GM12872 (cell line): ENCODE measurements at regions not wholly inside any gene's neighbourhood (a gene's known extent, or its start where the extent isn't known, plus 50 kb on each side); places are given as distances from the start of the nearest gene placed in this dataset.
A peak's percentile ranks its signal among the peaks of the same experiment; 100 is the strongest.

Experiments used
- TF ChIP-seq, protein P1 (sequence below): IDR thresholded peaks from 3 replicates; pipeline ENCODE4 v1.5.1; 2011; ENCODE audit warnings: low read depth, mild to moderate bottlenecking, low read length, moderate library complexity; ENCODE audit not compliant: insufficient read depth

DNA sequence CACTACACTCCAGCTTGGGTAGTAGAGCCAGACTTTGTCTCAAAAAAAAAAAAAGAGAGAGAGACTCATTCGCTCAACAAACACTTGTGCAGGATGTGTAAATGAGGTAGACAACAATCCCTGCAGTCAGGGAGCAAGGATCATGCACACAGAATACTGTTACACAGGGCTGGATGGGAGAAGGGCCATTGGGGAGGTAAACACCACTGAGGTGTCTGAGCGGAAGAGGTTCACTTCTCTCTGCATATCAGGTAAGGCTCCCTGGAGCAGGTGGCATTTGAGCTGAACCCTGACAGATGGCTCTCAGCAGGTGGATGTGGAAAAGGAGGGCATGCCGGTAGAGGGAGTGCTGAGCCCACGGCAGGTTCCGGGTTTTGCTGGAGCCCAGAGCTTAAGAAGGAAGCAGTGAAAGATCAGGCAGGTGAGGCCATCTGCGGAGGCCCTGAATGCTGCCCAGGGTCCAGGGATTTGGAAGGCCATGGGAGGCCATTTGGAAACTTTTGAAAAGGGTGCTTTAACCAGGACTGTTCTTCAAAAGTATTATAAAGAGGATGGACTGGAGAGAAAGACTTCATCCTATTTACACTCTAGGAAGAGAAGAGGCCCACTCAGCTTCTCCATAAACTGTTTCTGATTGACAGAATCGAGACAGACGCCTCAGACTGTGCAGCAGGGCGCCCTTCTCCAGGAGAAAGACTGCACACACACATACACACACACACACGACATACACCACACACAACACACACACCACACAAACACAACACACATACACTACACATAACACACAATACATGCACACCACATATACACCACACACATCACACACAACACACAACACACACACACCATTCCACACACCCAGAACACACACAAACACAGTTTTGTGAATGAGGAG lies 199.4 kb downstream of the USP12 start:
- TF ChIP-seq, protein P1, sequence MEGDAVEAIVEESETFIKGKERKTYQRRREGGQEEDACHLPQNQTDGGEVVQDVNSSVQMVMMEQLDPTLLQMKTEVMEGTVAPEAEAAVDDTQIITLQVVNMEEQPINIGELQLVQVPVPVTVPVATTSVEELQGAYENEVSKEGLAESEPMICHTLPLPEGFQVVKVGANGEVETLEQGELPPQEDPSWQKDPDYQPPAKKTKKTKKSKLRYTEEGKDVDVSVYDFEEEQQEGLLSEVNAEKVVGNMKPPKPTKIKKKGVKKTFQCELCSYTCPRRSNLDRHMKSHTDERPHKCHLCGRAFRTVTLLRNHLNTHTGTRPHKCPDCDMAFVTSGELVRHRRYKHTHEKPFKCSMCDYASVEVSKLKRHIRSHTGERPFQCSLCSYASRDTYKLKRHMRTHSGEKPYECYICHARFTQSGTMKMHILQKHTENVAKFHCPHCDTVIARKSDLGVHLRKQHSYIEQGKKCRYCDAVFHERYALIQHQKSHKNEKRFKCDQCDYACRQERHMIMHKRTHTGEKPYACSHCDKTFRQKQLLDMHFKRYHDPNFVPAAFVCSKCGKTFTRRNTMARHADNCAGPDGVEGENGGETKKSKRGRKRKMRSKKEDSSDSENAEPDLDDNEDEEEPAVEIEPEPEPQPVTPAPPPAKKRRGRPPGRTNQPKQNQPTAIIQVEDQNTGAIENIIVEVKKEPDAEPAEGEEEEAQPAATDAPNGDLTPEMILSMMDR, result peak; percentile 59

DNA sequence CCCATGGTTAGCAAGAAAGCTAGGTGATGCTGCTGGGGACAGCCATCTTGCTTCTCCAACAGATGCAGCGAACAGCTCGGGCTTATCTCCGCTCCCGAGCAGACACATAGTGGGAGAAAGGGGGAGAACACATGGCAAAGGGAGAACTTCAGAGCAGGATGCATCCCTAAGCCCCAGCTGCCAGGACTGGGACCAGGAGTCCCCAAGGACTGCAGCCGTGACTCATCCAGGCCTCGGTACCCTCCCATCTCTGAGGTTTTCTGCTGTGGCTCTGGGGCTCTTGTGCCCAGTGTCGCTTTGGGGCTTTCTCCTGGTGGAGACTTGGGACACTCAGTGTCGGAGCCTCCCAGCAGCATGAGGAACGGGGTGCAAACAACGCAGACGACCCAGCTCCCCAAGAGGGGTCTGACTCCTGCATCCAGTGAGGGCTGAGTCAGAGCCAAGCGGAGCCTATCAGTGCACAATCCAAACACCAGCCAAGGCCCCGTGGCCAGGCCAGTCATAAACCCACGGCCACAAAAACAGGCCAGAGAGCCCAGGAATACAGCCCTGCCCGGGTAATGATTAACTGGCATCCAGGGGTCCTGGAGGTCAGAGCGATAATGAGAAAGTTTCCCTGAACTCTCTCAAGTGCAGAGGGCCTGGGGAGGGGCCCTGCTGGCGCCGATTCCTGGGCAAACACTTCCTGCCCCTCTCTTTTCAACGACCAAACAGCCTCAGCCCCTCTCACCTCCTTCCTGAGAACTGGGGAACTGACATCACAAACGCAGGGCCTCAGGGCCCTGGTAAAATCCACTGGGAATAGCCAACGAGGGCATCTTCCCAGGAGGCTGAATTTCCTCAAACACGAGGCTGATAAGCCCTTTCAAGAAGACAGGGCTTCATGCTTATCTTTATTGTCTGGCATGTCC lies 202.9 kb downstream of the USP12 start:
- TF ChIP-seq, protein P1, result no peak

DNA sequence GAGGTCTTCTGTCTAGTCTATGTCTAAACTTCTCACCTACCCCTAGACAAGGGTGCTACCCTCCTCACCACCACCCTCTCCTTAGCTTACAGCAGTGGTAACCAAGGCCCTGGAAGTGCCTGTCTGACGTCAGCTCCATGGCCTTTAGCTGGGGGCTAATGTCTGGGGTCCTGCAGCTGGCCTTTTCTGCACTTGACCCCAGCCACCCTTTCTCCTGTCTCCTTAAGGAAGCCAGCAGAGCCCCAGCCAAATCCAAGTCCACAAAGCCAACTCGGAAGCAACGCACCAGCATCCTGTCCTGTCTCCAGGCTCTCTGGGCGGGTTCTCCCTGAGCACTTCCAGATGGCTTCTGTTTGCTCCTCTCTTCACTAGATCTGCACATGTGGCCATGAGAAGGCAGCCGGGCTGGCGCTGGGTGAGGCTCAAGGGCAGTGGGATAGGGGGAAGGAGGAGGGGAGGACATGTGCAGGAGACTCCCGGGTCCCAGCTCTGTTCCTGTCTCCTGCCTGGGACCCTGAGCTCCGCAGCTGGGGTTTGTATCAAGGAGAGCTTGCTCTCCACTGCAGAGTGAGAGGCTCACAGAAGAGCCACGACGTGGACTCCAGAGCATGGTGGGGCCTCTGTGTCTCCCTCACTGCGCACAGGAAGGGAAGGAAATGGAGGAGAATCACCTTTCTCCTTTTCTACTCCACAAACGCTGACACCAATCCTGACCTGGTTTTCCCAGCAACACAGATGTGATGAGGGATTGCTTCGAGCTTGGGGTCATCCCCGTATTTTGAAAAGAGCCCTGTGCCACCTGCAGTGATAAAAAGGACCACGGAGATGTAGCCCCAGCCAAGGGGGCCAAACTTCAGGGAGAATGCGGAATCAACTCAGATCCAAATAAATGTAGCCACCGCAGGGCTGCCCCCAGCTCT lies 204.2 kb downstream of the USP12 start:
- TF ChIP-seq, protein P1, result no peak

DNA sequence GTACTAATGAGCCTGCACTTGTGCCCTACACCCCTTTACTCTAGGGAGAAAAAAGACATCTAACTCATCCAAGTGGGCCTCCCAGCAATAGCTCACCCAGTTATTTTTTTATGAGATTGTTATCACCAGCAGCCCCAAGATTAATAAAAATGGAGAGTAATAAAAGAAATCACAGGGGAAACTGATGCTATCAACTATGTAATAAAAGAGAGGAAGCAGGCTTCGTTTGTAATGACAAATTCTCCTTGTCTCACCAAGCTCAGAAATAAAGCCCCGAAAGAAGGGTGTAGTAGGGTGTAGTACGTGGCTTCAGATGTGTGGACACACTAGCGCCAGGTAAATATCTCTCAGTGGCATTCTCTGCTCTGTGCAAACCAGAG lies 204.9 kb downstream of the USP12 start:
- TF ChIP-seq, protein P1, result no peak

DNA sequence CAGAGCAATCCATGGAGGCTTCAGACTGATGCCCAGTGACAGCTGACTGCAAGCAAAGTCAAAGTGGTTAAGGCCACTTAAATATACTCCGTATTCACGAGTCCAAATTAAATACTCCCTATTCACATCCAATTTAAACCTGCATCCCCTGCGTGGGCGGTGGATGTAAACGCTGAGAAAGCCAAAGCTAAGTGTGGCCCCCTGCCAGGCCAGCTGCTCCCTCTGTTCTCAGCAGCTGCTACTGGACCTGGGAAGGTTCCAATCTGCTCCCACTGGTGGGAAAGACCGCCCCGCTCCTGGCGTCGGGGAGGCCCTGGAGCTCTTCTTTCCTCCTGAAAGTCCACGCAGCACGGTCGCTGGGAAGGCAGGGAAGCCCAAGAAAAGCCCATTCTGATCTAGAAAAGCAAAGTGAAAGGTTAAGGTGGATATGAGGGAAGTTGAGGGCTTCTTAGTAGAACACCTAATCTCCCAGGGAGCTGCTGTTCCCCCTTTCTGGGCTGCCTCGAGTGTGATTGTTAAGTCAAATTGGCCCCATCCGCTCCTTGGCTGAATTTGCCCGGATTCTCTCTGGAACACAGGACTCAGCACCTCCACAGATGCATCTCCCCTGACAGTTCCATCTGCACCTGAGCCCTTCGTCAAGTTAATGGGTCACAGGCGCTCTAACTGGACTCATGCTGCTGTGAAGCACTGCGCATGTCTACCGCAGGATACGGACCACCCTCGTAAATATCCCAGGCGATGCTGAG lies 205.5 kb downstream of the USP12 start:
- TF ChIP-seq, protein P1, result no peak

DNA sequence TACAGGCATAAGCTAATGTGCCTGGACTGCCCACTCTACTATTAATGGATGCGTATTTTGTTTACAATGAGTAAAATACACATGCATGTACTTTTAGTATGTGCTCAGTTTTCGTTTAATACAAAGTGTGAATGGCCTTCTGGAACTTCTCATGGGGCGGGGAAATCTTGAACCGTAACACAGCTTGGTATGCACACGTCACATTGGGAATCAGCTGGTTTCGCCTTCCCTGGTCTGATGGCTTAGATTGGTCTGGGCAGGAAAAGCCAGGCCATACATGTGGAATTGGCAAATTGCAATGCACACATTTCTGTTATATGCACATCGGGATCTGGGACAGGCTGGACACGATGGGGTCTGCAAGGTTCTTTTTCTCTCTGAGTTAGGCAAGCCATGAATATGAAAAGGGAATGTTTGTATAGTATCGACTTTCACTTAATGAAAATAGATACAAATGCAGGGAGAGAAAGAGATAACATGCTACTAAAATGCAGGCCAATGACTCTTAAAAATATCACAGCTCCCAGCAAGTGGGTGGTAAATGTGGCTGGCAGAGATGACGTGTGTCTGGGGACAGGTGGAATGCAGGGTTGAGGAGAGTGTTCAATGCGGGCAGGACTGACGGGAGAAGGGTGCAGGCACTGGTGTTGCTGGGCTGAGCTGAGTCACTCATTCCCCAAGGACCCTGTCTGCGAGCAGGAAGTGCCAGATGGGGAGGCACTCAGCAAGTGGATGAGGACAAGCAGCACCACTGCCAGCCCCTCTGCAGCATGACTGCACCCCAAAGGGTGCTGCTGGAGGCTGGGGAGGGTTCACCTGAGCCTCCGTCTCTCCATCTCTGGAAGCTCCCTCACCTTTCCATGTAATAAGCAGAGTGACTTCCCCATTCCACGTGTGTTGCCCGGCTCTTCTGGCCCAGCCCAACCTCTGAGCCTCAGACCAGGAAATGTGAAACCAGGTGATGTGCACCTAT lies 204.0 kb upstream of the GPR12 start:
- TF ChIP-seq, protein P1, result no peak
